ENCODE measurements at regions not wholly inside any gene's neighbourhood (a gene's known extent, or its start where the extent isn't known, plus 50 kb on each side); places are given as distances from the start of the nearest gene placed in this dataset.

DNA sequence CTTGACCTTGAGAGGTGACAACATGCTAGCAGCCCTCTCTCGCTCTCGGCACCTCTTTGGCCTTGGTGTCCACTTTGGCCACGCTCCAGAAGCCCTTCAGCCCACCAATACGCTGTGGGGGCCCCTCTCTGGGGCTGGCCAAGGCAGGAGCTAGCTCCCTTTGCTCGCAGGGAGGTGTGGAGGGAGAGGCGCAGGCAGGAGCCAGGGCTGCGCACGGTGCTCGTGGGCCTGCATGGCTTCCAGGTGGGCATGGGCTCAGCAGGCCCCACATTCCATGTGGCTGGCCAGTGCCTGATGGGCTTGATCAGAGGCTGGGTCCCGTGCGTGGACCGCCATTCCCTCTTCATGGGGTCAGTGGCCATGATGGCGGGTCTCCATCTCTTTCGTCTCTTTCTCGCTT is 1237.0 kb upstream of the USP15 start:
- no peak overlapping the region for H3K4me3 ChIP-seq (ENCODE audit: low read depth, low read length)
- H2AFZ ChIP-seq, result no peak overlapping the region
- no peaks in the 10 kb centered on the region for H3K36me3 ChIP-seq (ENCODE audit: control insufficient read depth, insufficient read depth, low read length)
- H3K4me1 ChIP-seq, result no peaks in the 10 kb centered on the region
- H3K9me3 ChIP-seq (ENCODE audit: control insufficient read depth, low read length), result no peaks in the 10 kb centered on the region
- no peak overlapping the region for H3K9ac ChIP-seq
- no peak overlapping the region for H3K4me2 ChIP-seq (ENCODE audit: low read length)
- no peaks in the 10 kb centered on the region for H3K27me3 ChIP-seq (ENCODE audit: control insufficient read depth, insufficient read depth, low read length)
- TF ChIP-seq, protein P1, sequence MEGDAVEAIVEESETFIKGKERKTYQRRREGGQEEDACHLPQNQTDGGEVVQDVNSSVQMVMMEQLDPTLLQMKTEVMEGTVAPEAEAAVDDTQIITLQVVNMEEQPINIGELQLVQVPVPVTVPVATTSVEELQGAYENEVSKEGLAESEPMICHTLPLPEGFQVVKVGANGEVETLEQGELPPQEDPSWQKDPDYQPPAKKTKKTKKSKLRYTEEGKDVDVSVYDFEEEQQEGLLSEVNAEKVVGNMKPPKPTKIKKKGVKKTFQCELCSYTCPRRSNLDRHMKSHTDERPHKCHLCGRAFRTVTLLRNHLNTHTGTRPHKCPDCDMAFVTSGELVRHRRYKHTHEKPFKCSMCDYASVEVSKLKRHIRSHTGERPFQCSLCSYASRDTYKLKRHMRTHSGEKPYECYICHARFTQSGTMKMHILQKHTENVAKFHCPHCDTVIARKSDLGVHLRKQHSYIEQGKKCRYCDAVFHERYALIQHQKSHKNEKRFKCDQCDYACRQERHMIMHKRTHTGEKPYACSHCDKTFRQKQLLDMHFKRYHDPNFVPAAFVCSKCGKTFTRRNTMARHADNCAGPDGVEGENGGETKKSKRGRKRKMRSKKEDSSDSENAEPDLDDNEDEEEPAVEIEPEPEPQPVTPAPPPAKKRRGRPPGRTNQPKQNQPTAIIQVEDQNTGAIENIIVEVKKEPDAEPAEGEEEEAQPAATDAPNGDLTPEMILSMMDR (IDR thresholded peaks at IDR 0.05), result no peak
- no peak overlapping the region for H3K27ac ChIP-seq
- H3K79me2 ChIP-seq, result no peaks in the 10 kb centered on the region

DNA sequence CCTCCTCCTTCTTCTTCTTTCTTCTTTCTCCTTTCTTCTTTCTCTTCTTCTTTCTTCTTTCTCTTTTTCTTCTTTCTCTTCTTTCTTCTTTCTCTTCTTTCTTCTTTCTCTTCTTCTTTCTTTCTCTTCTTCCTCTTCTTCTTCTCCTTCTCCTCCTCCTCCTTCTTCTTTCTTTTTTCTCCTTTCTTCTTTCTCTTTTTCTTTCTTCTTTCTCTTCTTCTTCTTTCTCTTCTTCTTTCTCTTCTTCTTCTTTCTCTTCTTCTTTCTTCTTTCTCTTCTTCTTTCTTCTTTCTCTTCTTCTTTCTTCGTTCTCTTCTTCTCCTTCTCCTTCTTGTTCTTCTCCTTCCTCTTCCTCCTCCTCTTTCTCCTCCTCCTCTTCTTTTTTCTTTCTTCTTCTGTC is 1230.7 kb upstream of the USP15 start:
- Histone ChIP-seq H3K9me3 (ENCODE audit: control insufficient read depth, low read length) (no peaks in the 10 kb centered on the region), H3K9ac (no peak overlapping the region), H3K27ac (no peak overlapping the region), H3K4me3 (ENCODE audit: low read depth, low read length) (no peak overlapping the region), H3K4me2 (ENCODE audit: low read length) (no peak overlapping the region), H3K36me3 (ENCODE audit: control insufficient read depth, insufficient read depth, low read length) (no peaks in the 10 kb centered on the region), H3K79me2 (no peaks in the 10 kb centered on the region), H3K27me3 (ENCODE audit: control insufficient read depth, insufficient read depth, low read length) (no peaks in the 10 kb centered on the region), H2AFZ (no peak overlapping the region), H3K4me1 (no peaks in the 10 kb centered on the region)
- TF ChIP-seq, protein P1 (IDR thresholded peaks at IDR 0.05), result no peak

DNA sequence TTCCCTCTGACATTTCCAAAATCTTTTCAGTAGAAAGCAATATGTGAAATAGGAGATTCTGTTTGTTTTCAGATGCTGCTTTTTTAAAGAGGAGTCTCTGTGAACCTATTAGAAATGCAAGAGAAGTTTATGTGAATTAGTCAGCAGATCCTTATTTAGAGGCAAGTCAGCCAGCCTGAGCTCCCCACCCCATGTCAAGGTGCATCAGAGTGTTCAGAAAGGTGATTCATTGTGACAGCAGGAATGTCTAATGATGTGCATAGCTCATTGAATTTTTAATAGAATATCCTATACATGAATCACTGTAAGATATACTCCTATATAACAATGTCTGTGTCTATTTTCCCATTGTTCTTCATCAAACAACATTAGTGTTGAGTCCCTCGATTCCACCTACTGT is 1222.4 kb upstream of the USP15 start:
- Histone ChIP-seq H3K27ac (no peak overlapping the region), H3K79me2 (no peaks in the 10 kb centered on the region), H3K9ac (no peak overlapping the region), H2AFZ (no peak overlapping the region), H3K27me3 (ENCODE audit: control insufficient read depth, insufficient read depth, low read length) (no peaks in the 10 kb centered on the region), H3K4me3 (ENCODE audit: low read depth, low read length) (no peak overlapping the region), H3K9me3 (ENCODE audit: control insufficient read depth, low read length) (no peaks in the 10 kb centered on the region), H3K4me2 (ENCODE audit: low read length) (no peak overlapping the region), H3K36me3 (ENCODE audit: control insufficient read depth, insufficient read depth, low read length) (no peaks in the 10 kb centered on the region), H3K4me1 (no peaks in the 10 kb centered on the region)
- TF ChIP-seq, protein P1 (IDR thresholded peaks at IDR 0.05), result no peak

DNA sequence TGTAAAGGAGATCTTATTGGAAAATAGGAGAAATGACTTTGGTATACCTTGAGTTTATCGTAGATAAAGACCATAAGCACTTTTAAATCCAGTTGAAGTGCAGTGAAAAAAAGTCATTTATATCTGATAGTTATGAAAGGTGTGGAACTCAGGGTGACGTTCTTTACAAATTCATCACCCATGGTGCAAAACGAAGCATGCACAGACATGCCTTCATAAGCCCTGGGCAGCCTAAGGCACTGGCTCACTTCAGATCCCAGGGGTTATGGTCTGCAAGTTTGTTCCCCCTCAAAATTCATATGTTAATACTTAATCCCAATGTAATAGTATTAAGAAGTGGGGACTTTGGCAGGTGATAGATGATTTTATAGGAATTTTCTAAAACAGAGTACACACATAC is 1216.4 kb upstream of the USP15 start:
- Histone ChIP-seq H3K9ac (no peak overlapping the region), H2AFZ (no peak overlapping the region), H3K79me2 (no peaks in the 10 kb centered on the region), H3K36me3 (ENCODE audit: control insufficient read depth, insufficient read depth, low read length) (no peaks in the 10 kb centered on the region), H3K27ac (no peak overlapping the region), H3K9me3 (ENCODE audit: control insufficient read depth, low read length) (no peaks in the 10 kb centered on the region), H3K4me3 (ENCODE audit: low read depth, low read length) (no peak overlapping the region), H3K4me2 (ENCODE audit: low read length) (no peak overlapping the region), H3K4me1 (no peaks in the 10 kb centered on the region), H3K27me3 (ENCODE audit: control insufficient read depth, insufficient read depth, low read length) (no peaks in the 10 kb centered on the region)
- TF ChIP-seq, protein P1 (IDR thresholded peaks at IDR 0.05), result no peak

DNA sequence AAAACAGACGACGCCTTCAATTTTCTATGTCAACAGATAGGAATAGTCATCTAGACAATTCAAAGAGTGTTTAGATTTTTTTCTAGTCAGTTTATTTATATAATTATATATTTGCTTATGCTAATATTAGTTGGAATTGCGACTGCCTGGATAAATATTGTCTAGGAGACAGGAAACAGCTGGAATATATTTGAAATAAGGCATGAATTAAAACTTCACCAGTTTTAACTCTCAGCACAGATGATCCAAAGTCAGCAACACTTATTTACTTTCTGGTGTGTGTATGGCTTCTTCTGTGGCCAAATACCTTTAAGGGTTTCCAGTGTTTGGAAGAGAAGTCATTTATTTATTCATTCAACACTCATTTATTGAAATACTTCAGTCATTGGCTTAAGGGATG is 1215.4 kb upstream of the USP15 start:
- H3K4me3 ChIP-seq (ENCODE audit: low read depth, low read length), result no peak overlapping the region
- H3K9ac ChIP-seq, result no peak overlapping the region
- H3K27ac ChIP-seq, result no peak overlapping the region
- no peak overlapping the region for H3K4me2 ChIP-seq (ENCODE audit: low read length)
- no peaks in the 10 kb centered on the region for H3K36me3 ChIP-seq (ENCODE audit: control insufficient read depth, insufficient read depth, low read length)
- H3K4me1 ChIP-seq, result no peaks in the 10 kb centered on the region
- no peaks in the 10 kb centered on the region for H3K27me3 ChIP-seq (ENCODE audit: control insufficient read depth, insufficient read depth, low read length)
- H3K9me3 ChIP-seq (ENCODE audit: control insufficient read depth, low read length), result no peaks in the 10 kb centered on the region
- H3K79me2 ChIP-seq, result no peaks in the 10 kb centered on the region
- no peak overlapping the region for H2AFZ ChIP-seq
- TF ChIP-seq, protein P1 (IDR thresholded peaks at IDR 0.05), result no peak
